Lung (tissue), 11 donors: ENCODE measurements at regions not wholly inside any gene's neighbourhood (a gene's known extent, or its start where the extent isn't known, plus 50 kb on each side); places are given as distances from the start of the nearest gene placed in this dataset.

Source experiments
- ATAC-seq: fragments of 200-7000 bp; cut with Tn5 transposase; one replicate; pipeline ENCODE4 v1.9.1; 2020; ENCODE audit warnings: moderate number of reproducible peaks; ENCODE audit not compliant: insufficient read depth, low FRiP score
- DNase-seq, 3 donors: peaks; one replicate each; pipeline ENCODE4 v3.0.0-alpha.2; 2013 to 2017
- H3K27ac ChIP-seq, 2 donors: one replicate each; pipeline ENCODE4 v1.5.1; 2013; ENCODE audit warnings: mild to moderate bottlenecking in 2 of 2, moderate library complexity in 2 of 2, control low read depth in 1 of 2, inconsistent platforms in 1 of 2, low read depth in 1 of 2, low read length in 1 of 2
- H3K27me3 ChIP-seq, 3 donors: one replicate each; pipeline ENCODE4 v1.5.1; 2013; ENCODE audit warnings: low read length in 2 of 3; ENCODE audit not compliant: control insufficient read depth in 3 of 3, insufficient read depth in 3 of 3
- H3K36me3 ChIP-seq, 4 donors: one replicate each; pipeline ENCODE4 v1.5.1; 2013; ENCODE audit warnings: low read length in 4 of 4, mild to moderate bottlenecking in 1 of 4, moderate library complexity in 1 of 4; ENCODE audit not compliant: control insufficient read depth in 4 of 4, insufficient read depth in 4 of 4
- H3K4me1 ChIP-seq, 5 donors: one replicate each; pipeline ENCODE4 v1.5.1; 2013; ENCODE audit warnings: low read length in 5 of 5, mild to moderate bottlenecking in 2 of 5, moderate library complexity in 1 of 5; ENCODE audit not compliant: control insufficient read depth in 5 of 5, insufficient read depth in 5 of 5
- H3K4me3 ChIP-seq: one replicate; pipeline ENCODE4 v1.5.1; 2013; ENCODE audit warnings: mild to moderate bottlenecking, control low read depth, moderate library complexity
- H3K9ac ChIP-seq, 2 donors: one replicate each; pipeline ENCODE4 v1.5.1; 2013; ENCODE audit warnings: low read length in 2 of 2, control low read depth in 1 of 2; ENCODE audit not compliant: insufficient read depth in 1 of 2
- H3K9me3 ChIP-seq, 4 donors: one replicate each; pipeline ENCODE4 v1.5.1; 2013; ENCODE audit warnings: low read length in 3 of 4, mild to moderate bottlenecking in 1 of 4, moderate library complexity in 1 of 4; ENCODE audit not compliant: control insufficient read depth in 4 of 4, insufficient read depth in 3 of 4
- WGBS, 2 donors: extraction: QIAGEN DNeasy Blood & Tissue Kit; methylation state at CpG; one replicate each; pipeline ENCODE4 v1.1.7; 2013; 5-methylcytosine and 5-hydroxymethylcytosine counted together
- TF ChIP-seq, protein P1 (sequence below): IDR thresholded peaks from 2 replicates; pipeline ENCODE4 v1.5.1; 2012; ENCODE audit warnings: mild to moderate bottlenecking; ENCODE audit errors: control extremely low read depth, extremely low read depth
- donor health status: control.
- donor health status: control.
- donor health status: Bipolar disorder and iron deficiency.
- donor health status: healthy.
- donor health status: DM: yes; HTN: yes; CAD: no.

DNA sequence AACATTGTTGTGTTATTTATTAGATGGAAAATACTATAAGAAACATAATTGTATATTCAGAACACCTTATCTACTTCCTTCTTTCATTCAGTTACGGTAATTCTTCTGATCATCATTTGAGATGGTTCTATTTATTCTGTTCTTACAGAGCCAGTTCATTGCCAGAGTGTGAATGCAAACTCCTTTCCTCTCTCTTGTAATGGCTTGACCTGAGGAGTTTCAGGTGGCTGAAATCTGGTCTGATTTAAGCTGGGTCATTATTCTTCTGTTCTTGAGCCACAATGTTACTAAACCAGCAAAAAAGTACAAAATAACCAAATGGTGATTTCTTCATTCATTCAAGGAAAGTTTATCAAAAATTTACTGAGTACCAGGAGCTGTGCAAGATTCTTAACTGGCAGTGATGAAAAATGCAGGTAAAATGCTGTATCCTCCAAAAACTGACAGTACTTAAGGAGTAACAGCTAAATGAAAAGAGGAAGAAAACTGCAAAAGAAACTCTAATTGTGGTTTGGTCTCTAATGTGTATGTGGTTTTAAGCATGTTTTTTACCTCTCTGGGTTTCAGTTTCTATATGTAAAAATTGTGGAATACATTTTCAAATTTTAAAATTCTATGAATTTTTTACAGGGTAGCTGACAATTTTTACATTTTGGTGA, 182.4 kb upstream of the UFM1 start:
- TF ChIP-seq, protein P1, sequence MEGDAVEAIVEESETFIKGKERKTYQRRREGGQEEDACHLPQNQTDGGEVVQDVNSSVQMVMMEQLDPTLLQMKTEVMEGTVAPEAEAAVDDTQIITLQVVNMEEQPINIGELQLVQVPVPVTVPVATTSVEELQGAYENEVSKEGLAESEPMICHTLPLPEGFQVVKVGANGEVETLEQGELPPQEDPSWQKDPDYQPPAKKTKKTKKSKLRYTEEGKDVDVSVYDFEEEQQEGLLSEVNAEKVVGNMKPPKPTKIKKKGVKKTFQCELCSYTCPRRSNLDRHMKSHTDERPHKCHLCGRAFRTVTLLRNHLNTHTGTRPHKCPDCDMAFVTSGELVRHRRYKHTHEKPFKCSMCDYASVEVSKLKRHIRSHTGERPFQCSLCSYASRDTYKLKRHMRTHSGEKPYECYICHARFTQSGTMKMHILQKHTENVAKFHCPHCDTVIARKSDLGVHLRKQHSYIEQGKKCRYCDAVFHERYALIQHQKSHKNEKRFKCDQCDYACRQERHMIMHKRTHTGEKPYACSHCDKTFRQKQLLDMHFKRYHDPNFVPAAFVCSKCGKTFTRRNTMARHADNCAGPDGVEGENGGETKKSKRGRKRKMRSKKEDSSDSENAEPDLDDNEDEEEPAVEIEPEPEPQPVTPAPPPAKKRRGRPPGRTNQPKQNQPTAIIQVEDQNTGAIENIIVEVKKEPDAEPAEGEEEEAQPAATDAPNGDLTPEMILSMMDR, result no peak
- WGBS, 2 donors, result 43 to 59% methylated on average over 1 of the region's 1 CpG
- Histone ChIP-seq H3K4me1 (no peaks in the 10 kb centered on the region), H3K9ac (no peak overlapping the region), H3K27ac (no peak overlapping the region), H3K27me3 (no peaks in the 10 kb centered on the region), H3K4me3 (no peak overlapping the region), H3K9me3 (no peaks in the 10 kb centered on the region), H3K36me3 (no peaks in the 10 kb centered on the region)
- no peak for DNase-seq
- no peak for ATAC-seq

DNA sequence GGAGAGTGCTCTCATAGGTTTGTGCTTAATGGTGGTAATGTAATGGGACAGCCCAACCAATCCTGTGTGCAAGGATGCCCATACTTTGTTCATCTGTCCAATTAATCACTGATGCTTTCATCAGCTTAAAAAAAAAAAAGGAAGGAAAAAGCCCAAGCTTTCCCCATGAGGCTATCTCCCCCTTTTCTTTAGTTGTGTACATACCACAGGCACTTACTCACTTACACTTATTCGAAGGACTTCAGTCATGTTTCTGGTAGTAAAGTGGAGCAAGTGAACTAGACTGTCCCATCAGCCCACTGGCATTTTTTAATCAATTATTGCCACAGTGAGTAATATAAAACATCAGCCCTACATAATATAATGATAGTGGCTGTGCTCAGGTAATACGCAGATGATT, 183.5 kb upstream of the UFM1 start:
- no peak overlapping the region for H3K9ac ChIP-seq
- no peak for ATAC-seq
- DNase-seq, result no peak
- no peaks in the 10 kb centered on the region for H3K36me3 ChIP-seq
- TF ChIP-seq, protein P1, result no peak
- no peaks in the 10 kb centered on the region for H3K9me3 ChIP-seq
- H3K27me3 ChIP-seq, result no peaks in the 10 kb centered on the region
- H3K4me1 ChIP-seq, result no peaks in the 10 kb centered on the region
- H3K4me3 ChIP-seq, result no peak overlapping the region
- WGBS, 2 donors, result 68 to 77% methylated on average over 2 of the region's 2 CpGs
- no peak overlapping the region for H3K27ac ChIP-seq

GRCh38 chr13:38160131-38160530, 189.5 kb upstream of the UFM1 start:
- DNase-seq, result no peak

More at GRCh38 chr13:38160131-38160530, 189.5 kb upstream of the UFM1 start:
- 86 to 89% methylated on average over 3 of the region's 3 CpGs for WGBS, 2 donors
- Histone ChIP-seq H3K9me3 (peaks cover 0 to 2% (median 0%) of the 10 kb centered on the region in 4 donors), H3K4me1 (no peaks in the 10 kb centered on the region), H3K36me3 (no peaks in the 10 kb centered on the region), H3K4me3 (no peak overlapping the region), H3K27ac (no peak overlapping the region), H3K9ac (no peak overlapping the region), H3K27me3 (no peaks in the 10 kb centered on the region)
- TF ChIP-seq, protein P1, result no peak
- ATAC-seq, result no peak
